OCI-LY1 (cell line): ENCODE measurements at regions not wholly inside any gene's neighbourhood (a gene's known extent, or its start where the extent isn't known, plus 50 kb on each side); places are given as distances from the start of the nearest gene placed in this dataset.

Experiments used
- CTCF ChIP-seq: fragments of 200-600 bp; sonication (generic), shearing (Covaris generic); IDR thresholded peaks from 2 replicates; pipeline ENCODE4 v1.5.1; 2017; ENCODE audit warnings: mild to moderate bottlenecking, antibody characterized with exemption, low read length, moderate library complexity, mixed read lengths
- EZH2 ChIP-seq: fragments of 200-600 bp; sonication (generic), shearing (Covaris generic); IDR thresholded peaks from 2 replicates; pipeline ENCODE4 v1.8.0; 2017; ENCODE audit warnings: borderline replicate concordance, mixed run types, mild to moderate bottlenecking, antibody characterized with exemption, low read length, moderate library complexity, mixed read lengths

GRCh38 chrX:110944751-110945675 is 149.4 kb upstream of the CHRDL1 start:
- TF ChIP-seq CTCF (no peak), EZH2 (no peak)
